ENCODE measurements at regions not wholly inside any gene's neighbourhood (a gene's known extent, or its start where the extent isn't known, plus 50 kb on each side); places are given as distances from the start of the nearest gene placed in this dataset.

- CTCF ChIA-PET, result no interaction called here
These were observed 494.8 kb downstream of the RIT2 start for GRCh38 chr18:42620657-42621056.

GRCh38 chr18:42623935-42624334 is 491.6 kb downstream of the RIT2 start:
- no peak overlapping the region for H2AFZ ChIP-seq (ENCODE audit: low read length)
- no peaks in the 10 kb centered on the region for H3K36me3 ChIP-seq (ENCODE audit: low read depth, low read length)
- H3F3A ChIP-seq (ENCODE audit: low read length, unreplicated experiment), result no peaks in the 10 kb centered on the region
- no peak for ATAC-seq
- H3K9ac ChIP-seq (ENCODE audit: low read length), result no peak overlapping the region
- no peak overlapping the region for H3K4me2 ChIP-seq (ENCODE audit: low read length)
- TF ChIP-seq EZH2phosphoT487 (IDR thresholded peaks at IDR 0.05; ENCODE audit: borderline replicate concordance, low read length) (no peak), EZH2 (IDR thresholded peaks at IDR 0.05; ENCODE audit: low read length, unreplicated experiment) (no peak), CTCF (conservative IDR thresholded peaks at IDR 0.05; ENCODE audit: low read depth, low read length) (no peak)
- no peaks in the 10 kb centered on the region for H3K27me3 ChIP-seq (ENCODE audit: low read length)
- H3K4me3 ChIP-seq (ENCODE audit: low read length), result no peak overlapping the region
- no TSS peak for BruUV-seq (replicated peaks)
- no peaks in the 10 kb centered on the region for H4K20me1 ChIP-seq (ENCODE audit: low read length)
- no peaks in the 10 kb centered on the region for H3K4me1 ChIP-seq (ENCODE audit: insufficient read depth, low read length)
- no peaks in the 10 kb centered on the region for H3K9me3 ChIP-seq (ENCODE audit: low read length)
- H3K9me2 ChIP-seq (replicated peaks; ENCODE audit: low read length), result no peaks in the 10 kb centered on the region
- no peak for DNase-seq
- POLR2A ChIA-PET (ENCODE audit: unreplicated experiment), result no interaction called here
- CTCF ChIA-PET, result no interaction called here
- H3K27ac ChIP-seq (ENCODE audit: low read length), result no peak overlapping the region
- intact Hi-C loops (cut with micrococcal nuclease), result no loop called here
- no peaks in the 10 kb centered on the region for H3K79me2 ChIP-seq (ENCODE audit: low read length)

More at GRCh38 chr18:42620657-42621056, 494.8 kb downstream of the RIT2 start:
- no peaks in the 10 kb centered on the region for H3K79me2 ChIP-seq (ENCODE audit: low read length)
- no TSS peak for BruUV-seq (replicated peaks)
- no peaks in the 10 kb centered on the region for H4K20me1 ChIP-seq (ENCODE audit: low read length)
- no peaks in the 10 kb centered on the region for H3K9me3 ChIP-seq (ENCODE audit: low read length)
- no peaks in the 10 kb centered on the region for H3K9me2 ChIP-seq (replicated peaks; ENCODE audit: low read length)
- intact Hi-C loops (cut with micrococcal nuclease), result no loop called here
- H2AFZ ChIP-seq (ENCODE audit: low read length), result no peak overlapping the region
- POLR2A ChIA-PET (ENCODE audit: unreplicated experiment), result no interaction called here
- no peak for ATAC-seq
- H3K27me3 ChIP-seq (ENCODE audit: low read length), result no peaks in the 10 kb centered on the region
- TF ChIP-seq EZH2phosphoT487 (IDR thresholded peaks at IDR 0.05; ENCODE audit: borderline replicate concordance, low read length) (no peak), CTCF (conservative IDR thresholded peaks at IDR 0.05; ENCODE audit: low read depth, low read length) (no peak), EZH2 (IDR thresholded peaks at IDR 0.05; ENCODE audit: low read length, unreplicated experiment) (no peak)
- no peaks in the 10 kb centered on the region for H3F3A ChIP-seq (ENCODE audit: low read length, unreplicated experiment)
- no peak overlapping the region for H3K27ac ChIP-seq (ENCODE audit: low read length)
- H3K4me2 ChIP-seq (ENCODE audit: low read length), result no peak overlapping the region
- no peak overlapping the region for H3K4me3 ChIP-seq (ENCODE audit: low read length)
- DNase-seq, result no peak
- H3K9ac ChIP-seq (ENCODE audit: low read length), result no peak overlapping the region
- no peaks in the 10 kb centered on the region for H3K4me1 ChIP-seq (ENCODE audit: insufficient read depth, low read length)
- H3K36me3 ChIP-seq (ENCODE audit: low read depth, low read length), result no peaks in the 10 kb centered on the region

- Histone ChIP-seq H3F3A (ENCODE audit: low read length, unreplicated experiment) (no peaks in the 10 kb centered on the region), H3K9me2 (replicated peaks; ENCODE audit: low read length) (no peaks in the 10 kb centered on the region), H3K9me3 (ENCODE audit: low read length) (no peaks in the 10 kb centered on the region), H3K36me3 (ENCODE audit: low read depth, low read length) (no peaks in the 10 kb centered on the region), H3K79me2 (ENCODE audit: low read length) (no peaks in the 10 kb centered on the region), H4K20me1 (ENCODE audit: low read length) (no peaks in the 10 kb centered on the region), H3K27ac (ENCODE audit: low read length) (no peak overlapping the region), H3K4me2 (ENCODE audit: low read length) (no peak overlapping the region), H3K9ac (ENCODE audit: low read length) (no peak overlapping the region), H3K4me3 (ENCODE audit: low read length) (no peak overlapping the region), H3K4me1 (ENCODE audit: insufficient read depth, low read length) (no peaks in the 10 kb centered on the region), H3K27me3 (ENCODE audit: low read length) (no peaks in the 10 kb centered on the region), H2AFZ (ENCODE audit: low read length) (no peak overlapping the region)
- POLR2A ChIA-PET (ENCODE audit: unreplicated experiment), result no interaction called here
- no TSS peak for BruUV-seq (replicated peaks)
- CTCF ChIA-PET, result no interaction called here
- intact Hi-C loops (cut with micrococcal nuclease), result no loop called here
- DNase-seq (no peak), ATAC-seq (no peak)
- TF ChIP-seq CTCF (conservative IDR thresholded peaks at IDR 0.05; ENCODE audit: low read depth, low read length) (no peak), EZH2 (IDR thresholded peaks at IDR 0.05; ENCODE audit: low read length, unreplicated experiment) (no peak), EZH2phosphoT487 (IDR thresholded peaks at IDR 0.05; ENCODE audit: borderline replicate concordance, low read length) (no peak)
These were observed 482.7 kb downstream of the RIT2 start for GRCh38 chr18:42632801-42633200.
